ENCODE measurements at regions not wholly inside any gene's neighbourhood (a gene's known extent, or its start where the extent isn't known, plus 50 kb on each side); places are given as distances from the start of the nearest gene placed in this dataset.

DNA sequence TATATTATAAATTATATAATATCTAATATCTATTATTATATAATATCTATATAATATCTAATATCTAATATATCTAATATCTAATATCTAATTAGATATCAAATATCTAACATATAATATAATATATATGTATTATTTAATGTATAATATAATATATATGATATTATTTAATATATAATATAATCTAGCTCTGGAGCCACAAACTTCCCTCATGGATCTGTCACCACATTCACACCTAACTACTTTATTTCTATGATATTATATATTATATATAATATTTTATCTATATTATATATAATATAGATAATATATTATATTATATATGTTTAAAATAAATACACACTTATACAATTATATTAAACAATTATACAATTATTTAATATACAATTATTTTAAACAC lies 667.5 kb downstream of the KCTD8 start:
- no peaks in the 10 kb centered on the region for H4K20me1 ChIP-seq (replicated peaks; ENCODE audit: control insufficient read depth, insufficient read depth, low read length)
- no peak overlapping the region for H3K27ac ChIP-seq (ENCODE audit: extremely low read depth, low read depth, low read length)
- no peaks in the 10 kb centered on the region for H3K4me1 ChIP-seq (replicated peaks in 1 of 2; ENCODE audit: control insufficient read depth in 2 of 2, insufficient read depth in 2 of 2, low read length in 2 of 2)
- no TSS peak for BruUV-seq (replicated peaks)
- no peak for TF ChIP-seq HOXB6 (CRISPR knock-in tag; IDR thresholded peaks at IDR 0.05; ENCODE audit: borderline replicate concordance)
- TF ChIP-seq ZNF212 (CRISPR knock-in tag; IDR thresholded peaks at IDR 0.05) = no peak
- no peak for TF ChIP-seq ZNF347 (CRISPR knock-in tag; IDR thresholded peaks at IDR 0.05; ENCODE audit: low read depth)
- no peak for TF ChIP-seq POLR2AphosphoS2 (IDR thresholded peaks at IDR 0.05; ENCODE audit: low read length)
- no peak overlapping the region for H2AFZ ChIP-seq (ENCODE audit: low read depth, low read length)
- H3K9me3 ChIP-seq (replicated peaks; ENCODE audit: control insufficient read depth, insufficient read depth, low read depth, low read length) = no peaks in the 10 kb centered on the region
- no peaks in the 10 kb centered on the region for H3K27me3 ChIP-seq (ENCODE audit: control insufficient read depth in 2 of 2, insufficient read depth in 2 of 2, low read length in 2 of 2)
- H3K9me1 ChIP-seq (ENCODE audit: control insufficient read depth, insufficient read depth, low read length) = no peaks in the 10 kb centered on the region
- H3K4me3 ChIP-seq = no peak overlapping the region
- DNase-seq (ENCODE audit: extremely low read depth in 1 of 4, low spot score in 3 of 4) (no peak), FAIRE-seq (no peak), ATAC-seq (no peak)
- no peaks in the 10 kb centered on the region for H3K36me3 ChIP-seq (ENCODE audit: control insufficient read depth, insufficient read depth, low read length)
- POLR2A ChIA-PET = no interaction called here
- in situ Hi-C loops (cut with MboI) (no loop called here), intact Hi-C loops (cut with micrococcal nuclease) (no loop called here)
- H3K79me2 ChIP-seq (ENCODE audit: control insufficient read depth, insufficient read depth, low read length) = no peaks in the 10 kb centered on the region
- H3K4me2 ChIP-seq (ENCODE audit: insufficient read depth, low read length) = no peak overlapping the region
- H3K9ac ChIP-seq (ENCODE audit: insufficient read depth in 1 of 2, low read depth in 2 of 2, low read length in 2 of 2) = no peak overlapping the region
- CTCF ChIA-PET (ENCODE audit: low intra/inter-chr PET ratio) = no interaction called here

GRCh38 chr4:43782391-43782790 lies 666.2 kb downstream of the KCTD8 start:
- intact Hi-C loops (cut with micrococcal nuclease) = no loop called here
- H3K4me1 ChIP-seq (replicated peaks in 1 of 2; ENCODE audit: control insufficient read depth in 2 of 2, insufficient read depth in 2 of 2, low read length in 2 of 2) = no peaks in the 10 kb centered on the region
- ChIA-PET CTCF (ENCODE audit: low intra/inter-chr PET ratio) (no interaction called here), POLR2A (no interaction called here)
- H3K27me3 ChIP-seq (ENCODE audit: control insufficient read depth in 2 of 2, insufficient read depth in 2 of 2, low read length in 2 of 2) = no peaks in the 10 kb centered on the region
- BruUV-seq (replicated peaks) = no TSS peak
- H3K36me3 ChIP-seq (ENCODE audit: control insufficient read depth, insufficient read depth, low read length) = no peaks in the 10 kb centered on the region
- H4K20me1 ChIP-seq (replicated peaks; ENCODE audit: control insufficient read depth, insufficient read depth, low read length) = no peaks in the 10 kb centered on the region
- no peak overlapping the region for H2AFZ ChIP-seq (ENCODE audit: low read depth, low read length)
- no peak overlapping the region for H3K4me2 ChIP-seq (ENCODE audit: insufficient read depth, low read length)
- H3K4me3 ChIP-seq = no peak overlapping the region
- ATAC-seq (no peak), DNase-seq (ENCODE audit: extremely low read depth in 1 of 4, low spot score in 3 of 4) (no peak), FAIRE-seq (no peak)
- no peak overlapping the region for H3K9ac ChIP-seq (ENCODE audit: insufficient read depth in 1 of 2, low read depth in 2 of 2, low read length in 2 of 2)
- in situ Hi-C loops (cut with MboI) = no loop called here
- 3% methylated on average over 3 of the region's 3 CpGs for WGBS (ENCODE audit: insufficient coverage, low coverage, missing lambda C conversion rate)
- H3K9me3 ChIP-seq (replicated peaks; ENCODE audit: control insufficient read depth, insufficient read depth, low read depth, low read length) = no peaks in the 10 kb centered on the region
- no peaks in the 10 kb centered on the region for H3K79me2 ChIP-seq (ENCODE audit: control insufficient read depth, insufficient read depth, low read length)
- no peaks in the 10 kb centered on the region for H3K9me1 ChIP-seq (ENCODE audit: control insufficient read depth, insufficient read depth, low read length)
- no peak overlapping the region for H3K27ac ChIP-seq (ENCODE audit: extremely low read depth, low read depth, low read length)
- TF ChIP-seq ZNF764 (CRISPR knock-in tag; IDR thresholded peaks at IDR 0.05; ENCODE audit: low read depth) = no peak
- TF ChIP-seq BRD9 (IDR thresholded peaks at IDR 0.05; ENCODE audit: low read depth, partially characterized antibody) = no peak
- TF ChIP-seq RBM25 (IDR thresholded peaks at IDR 0.05; ENCODE audit: low read depth, low read length, severe bottlenecking) = no peak
- TF ChIP-seq, protein P1, sequence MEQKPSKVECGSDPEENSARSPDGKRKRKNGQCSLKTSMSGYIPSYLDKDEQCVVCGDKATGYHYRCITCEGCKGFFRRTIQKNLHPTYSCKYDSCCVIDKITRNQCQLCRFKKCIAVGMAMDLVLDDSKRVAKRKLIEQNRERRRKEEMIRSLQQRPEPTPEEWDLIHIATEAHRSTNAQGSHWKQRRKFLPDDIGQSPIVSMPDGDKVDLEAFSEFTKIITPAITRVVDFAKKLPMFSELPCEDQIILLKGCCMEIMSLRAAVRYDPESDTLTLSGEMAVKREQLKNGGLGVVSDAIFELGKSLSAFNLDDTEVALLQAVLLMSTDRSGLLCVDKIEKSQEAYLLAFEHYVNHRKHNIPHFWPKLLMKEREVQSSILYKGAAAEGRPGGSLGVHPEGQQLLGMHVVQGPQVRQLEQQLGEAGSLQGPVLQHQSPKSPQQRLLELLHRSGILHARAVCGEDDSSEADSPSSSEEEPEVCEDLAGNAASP (IDR thresholded peaks at IDR 0.05) = no peak
- TF ChIP-seq, protein P2, sequence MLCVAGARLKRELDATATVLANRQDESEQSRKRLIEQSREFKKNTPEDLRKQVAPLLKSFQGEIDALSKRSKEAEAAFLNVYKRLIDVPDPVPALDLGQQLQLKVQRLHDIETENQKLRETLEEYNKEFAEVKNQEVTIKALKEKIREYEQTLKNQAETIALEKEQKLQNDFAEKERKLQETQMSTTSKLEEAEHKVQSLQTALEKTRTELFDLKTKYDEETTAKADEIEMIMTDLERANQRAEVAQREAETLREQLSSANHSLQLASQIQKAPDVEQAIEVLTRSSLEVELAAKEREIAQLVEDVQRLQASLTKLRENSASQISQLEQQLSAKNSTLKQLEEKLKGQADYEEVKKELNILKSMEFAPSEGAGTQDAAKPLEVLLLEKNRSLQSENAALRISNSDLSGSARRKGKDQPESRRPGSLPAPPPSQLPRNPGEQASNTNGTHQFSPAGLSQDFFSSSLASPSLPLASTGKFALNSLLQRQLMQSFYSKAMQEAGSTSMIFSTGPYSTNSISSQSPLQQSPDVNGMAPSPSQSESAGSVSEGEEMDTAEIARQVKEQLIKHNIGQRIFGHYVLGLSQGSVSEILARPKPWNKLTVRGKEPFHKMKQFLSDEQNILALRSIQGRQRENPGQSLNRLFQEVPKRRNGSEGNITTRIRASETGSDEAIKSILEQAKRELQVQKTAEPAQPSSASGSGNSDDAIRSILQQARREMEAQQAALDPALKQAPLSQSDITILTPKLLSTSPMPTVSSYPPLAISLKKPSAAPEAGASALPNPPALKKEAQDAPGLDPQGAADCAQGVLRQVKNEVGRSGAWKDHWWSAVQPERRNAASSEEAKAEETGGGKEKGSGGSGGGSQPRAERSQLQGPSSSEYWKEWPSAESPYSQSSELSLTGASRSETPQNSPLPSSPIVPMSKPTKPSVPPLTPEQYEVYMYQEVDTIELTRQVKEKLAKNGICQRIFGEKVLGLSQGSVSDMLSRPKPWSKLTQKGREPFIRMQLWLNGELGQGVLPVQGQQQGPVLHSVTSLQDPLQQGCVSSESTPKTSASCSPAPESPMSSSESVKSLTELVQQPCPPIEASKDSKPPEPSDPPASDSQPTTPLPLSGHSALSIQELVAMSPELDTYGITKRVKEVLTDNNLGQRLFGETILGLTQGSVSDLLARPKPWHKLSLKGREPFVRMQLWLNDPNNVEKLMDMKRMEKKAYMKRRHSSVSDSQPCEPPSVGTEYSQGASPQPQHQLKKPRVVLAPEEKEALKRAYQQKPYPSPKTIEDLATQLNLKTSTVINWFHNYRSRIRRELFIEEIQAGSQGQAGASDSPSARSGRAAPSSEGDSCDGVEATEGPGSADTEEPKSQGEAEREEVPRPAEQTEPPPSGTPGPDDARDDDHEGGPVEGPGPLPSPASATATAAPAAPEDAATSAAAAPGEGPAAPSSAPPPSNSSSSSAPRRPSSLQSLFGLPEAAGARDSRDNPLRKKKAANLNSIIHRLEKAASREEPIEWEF (CRISPR knock-in tag; IDR thresholded peaks at IDR 0.05) = no peak
- no peak for TF ChIP-seq TCF7L2 (IDR thresholded peaks at IDR 0.05; ENCODE audit: low read depth, low read length)
- no peak for TF ChIP-seq ATF7 (IDR thresholded peaks at IDR 0.05)
- no peak for TF ChIP-seq KDM1A (IDR thresholded peaks at IDR 0.05)
